ENCODE measurements at regions not wholly inside any gene's neighbourhood (a gene's known extent, or its start where the extent isn't known, plus 50 kb on each side); places are given as distances from the start of the nearest gene placed in this dataset.

DNA sequence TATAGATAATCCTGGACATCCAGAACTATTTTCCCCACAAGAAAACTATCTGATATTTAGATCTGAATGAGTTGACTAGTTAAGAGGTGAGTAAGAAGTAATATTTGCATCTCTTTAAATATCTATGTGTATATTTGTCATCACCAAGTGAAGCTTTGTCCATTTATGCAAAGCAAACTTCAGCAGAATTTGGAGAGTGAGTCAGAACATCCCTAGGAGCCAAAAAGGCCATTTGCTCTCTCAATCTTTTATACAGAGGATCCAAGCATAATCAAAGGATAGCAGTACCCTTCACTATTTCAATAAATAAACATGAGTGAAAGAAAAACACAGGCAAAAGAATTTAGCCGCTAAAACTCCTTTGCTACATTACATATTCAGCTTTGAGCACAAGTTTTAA is 454.4 kb downstream of the NR2F1-AS1 start:
- H3K4me1 ChIP-seq (ENCODE audit: control insufficient read depth in 1 of 2, insufficient read depth in 2 of 2, low read length in 2 of 2) = no peaks in the 10 kb centered on the region
- H3K9me3 ChIP-seq (ENCODE audit: insufficient read depth, low read depth, low read length) = no peaks in the 10 kb centered on the region
- no CpG with 5 or more reads among the region's 1 CpG for WGBS (ENCODE audit: extremely low coverage, insufficient coverage, insufficient read length)
- H3K79me1 ChIP-seq (ENCODE audit: low read length) = no peaks in the 10 kb centered on the region
- no peak overlapping the region for H3K18ac ChIP-seq (ENCODE audit: low read length)
- no peak overlapping the region for H4K12ac ChIP-seq (ENCODE audit: low read depth, low read length)
- no peak overlapping the region for H3K4me2 ChIP-seq (ENCODE audit: low read length)
- H3K4me3 ChIP-seq (ENCODE audit: low read depth, low read length) = no peak overlapping the region
- no peak overlapping the region for H4K8ac ChIP-seq (ENCODE audit: low read depth, low read length)
- H3K27ac ChIP-seq (ENCODE audit: low read depth, low read length) = no peak overlapping the region
- no peak overlapping the region for H2BK120ac ChIP-seq (ENCODE audit: insufficient read depth, low read length, poor library complexity)
- no peak overlapping the region for H2AFZ ChIP-seq (ENCODE audit: insufficient read depth, low read length, poor library complexity)
- no peak overlapping the region for H2BK5ac ChIP-seq (ENCODE audit: low read depth, low read length, poor library complexity)
- no peak overlapping the region for H3K9ac ChIP-seq (ENCODE audit: low read length)
- H3K14ac ChIP-seq (ENCODE audit: low read length) = no peak overlapping the region
- no peak overlapping the region for H3K4ac ChIP-seq (ENCODE audit: low read depth, low read length)
- H3K27me3 ChIP-seq (ENCODE audit: insufficient read depth, low read length) = no peaks in the 10 kb centered on the region
- H2AK5ac ChIP-seq (ENCODE audit: low read length) = no peak overlapping the region
- DNase-seq = no peak
- no peak overlapping the region for H2BK12ac ChIP-seq (ENCODE audit: low read length)
- no peak overlapping the region for H3K23ac ChIP-seq (ENCODE audit: low read length)
- no peaks in the 10 kb centered on the region for H3K36me3 ChIP-seq (ENCODE audit: control insufficient read depth in 1 of 2, insufficient read depth in 2 of 2, low read length in 2 of 2)
- H4K91ac ChIP-seq (ENCODE audit: low read depth, low read length) = no peak overlapping the region
- no peaks in the 10 kb centered on the region for H3K79me2 ChIP-seq (ENCODE audit: control insufficient read depth, insufficient read depth, low read length, poor library complexity)

DNA sequence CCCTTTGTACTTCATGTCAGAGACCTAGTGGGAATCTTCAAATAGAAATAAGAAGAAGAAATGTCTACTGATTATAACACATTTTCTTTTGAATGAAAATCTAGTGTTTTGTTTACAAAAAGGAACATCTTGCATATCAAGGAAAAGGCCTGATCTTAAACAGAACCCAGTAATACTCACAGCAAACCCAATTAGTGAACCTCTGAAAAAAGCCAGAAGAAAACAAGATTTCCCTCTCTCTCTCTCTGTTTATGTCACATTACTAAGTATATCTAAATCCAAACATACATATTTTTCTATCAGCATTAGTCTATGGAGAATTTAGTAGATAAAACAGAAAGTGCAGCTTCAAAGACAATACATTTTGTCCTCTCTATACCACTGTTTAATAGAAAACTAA is 457.9 kb downstream of the NR2F1-AS1 start:
- Histone ChIP-seq H3K18ac (ENCODE audit: low read length) (no peak overlapping the region), H4K91ac (ENCODE audit: low read depth, low read length) (no peak overlapping the region), H3K79me2 (ENCODE audit: control insufficient read depth, insufficient read depth, low read length, poor library complexity) (no peaks in the 10 kb centered on the region), H3K23ac (ENCODE audit: low read length) (no peak overlapping the region), H3K4me3 (ENCODE audit: low read depth, low read length) (no peak overlapping the region), H3K27ac (ENCODE audit: low read depth, low read length) (no peak overlapping the region), H2BK5ac (ENCODE audit: low read depth, low read length, poor library complexity) (no peak overlapping the region), H2AK5ac (ENCODE audit: low read length) (no peak overlapping the region), H2BK12ac (ENCODE audit: low read length) (no peak overlapping the region), H3K36me3 (ENCODE audit: control insufficient read depth in 1 of 2, insufficient read depth in 2 of 2, low read length in 2 of 2) (no peaks in the 10 kb centered on the region), H2AFZ (ENCODE audit: insufficient read depth, low read length, poor library complexity) (no peak overlapping the region), H3K9me3 (ENCODE audit: insufficient read depth, low read depth, low read length) (peaks cover 2% of the 10 kb centered on the region), H2BK120ac (ENCODE audit: insufficient read depth, low read length, poor library complexity) (no peak overlapping the region), H4K8ac (ENCODE audit: low read depth, low read length) (no peak overlapping the region), H3K27me3 (ENCODE audit: insufficient read depth, low read length) (no peaks in the 10 kb centered on the region), H3K14ac (ENCODE audit: low read length) (no peak overlapping the region), H3K9ac (ENCODE audit: low read length) (no peak overlapping the region), H3K79me1 (ENCODE audit: low read length) (no peaks in the 10 kb centered on the region), H3K4ac (ENCODE audit: low read depth, low read length) (no peak overlapping the region), H4K12ac (ENCODE audit: low read depth, low read length) (no peak overlapping the region), H3K4me2 (ENCODE audit: low read length) (no peak overlapping the region), H3K4me1 (ENCODE audit: control insufficient read depth in 1 of 2, insufficient read depth in 2 of 2, low read length in 2 of 2) (no peaks in the 10 kb centered on the region)
- no peak for DNase-seq

DNA sequence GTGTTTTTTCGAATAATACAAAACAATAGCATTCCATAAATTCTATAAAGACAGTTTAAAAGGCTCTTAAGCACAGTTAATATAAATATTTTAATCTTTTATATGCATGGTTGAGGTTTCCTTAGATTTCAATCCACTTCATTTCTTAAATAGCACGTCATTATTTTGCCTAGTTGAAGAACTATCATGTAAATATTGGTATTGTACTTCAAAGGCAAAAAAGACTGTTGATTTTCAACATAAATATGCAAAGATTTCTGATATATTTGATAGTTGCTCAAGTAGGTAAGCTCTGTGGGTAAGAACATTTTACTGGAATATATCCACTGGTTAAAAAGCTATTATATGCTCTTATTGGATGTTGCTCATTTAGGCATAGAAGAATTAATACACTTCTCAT is 458.6 kb downstream of the NR2F1-AS1 start:
- DNase-seq = no peak
- Histone ChIP-seq H2AK5ac (ENCODE audit: low read length) (no peak overlapping the region), H3K9ac (ENCODE audit: low read length) (no peak overlapping the region), H2AFZ (ENCODE audit: insufficient read depth, low read length, poor library complexity) (no peak overlapping the region), H4K12ac (ENCODE audit: low read depth, low read length) (no peak overlapping the region), H3K4me2 (ENCODE audit: low read length) (no peak overlapping the region), H3K27me3 (ENCODE audit: insufficient read depth, low read length) (no peaks in the 10 kb centered on the region), H3K14ac (ENCODE audit: low read length) (no peak overlapping the region), H4K91ac (ENCODE audit: low read depth, low read length) (no peak overlapping the region), H3K4ac (ENCODE audit: low read depth, low read length) (no peak overlapping the region), H3K23ac (ENCODE audit: low read length) (no peak overlapping the region), H3K4me1 (ENCODE audit: control insufficient read depth in 1 of 2, insufficient read depth in 2 of 2, low read length in 2 of 2) (no peaks in the 10 kb centered on the region), H3K4me3 (ENCODE audit: low read depth, low read length) (no peak overlapping the region), H2BK12ac (ENCODE audit: low read length) (no peak overlapping the region), H3K18ac (ENCODE audit: low read length) (no peak overlapping the region), H3K36me3 (ENCODE audit: control insufficient read depth in 1 of 2, insufficient read depth in 2 of 2, low read length in 2 of 2) (no peaks in the 10 kb centered on the region), H2BK120ac (ENCODE audit: insufficient read depth, low read length, poor library complexity) (no peak overlapping the region), H3K9me3 (ENCODE audit: insufficient read depth, low read depth, low read length) (peaks cover 2% of the 10 kb centered on the region), H4K8ac (ENCODE audit: low read depth, low read length) (no peak overlapping the region), H3K79me1 (ENCODE audit: low read length) (no peaks in the 10 kb centered on the region), H3K27ac (ENCODE audit: low read depth, low read length) (no peak overlapping the region), H3K79me2 (ENCODE audit: control insufficient read depth, insufficient read depth, low read length, poor library complexity) (no peaks in the 10 kb centered on the region), H2BK5ac (ENCODE audit: low read depth, low read length, poor library complexity) (no peak overlapping the region)
- no CpG with 5 or more reads among the region's 2 CpGs for WGBS (ENCODE audit: extremely low coverage, insufficient coverage, insufficient read length)

DNA sequence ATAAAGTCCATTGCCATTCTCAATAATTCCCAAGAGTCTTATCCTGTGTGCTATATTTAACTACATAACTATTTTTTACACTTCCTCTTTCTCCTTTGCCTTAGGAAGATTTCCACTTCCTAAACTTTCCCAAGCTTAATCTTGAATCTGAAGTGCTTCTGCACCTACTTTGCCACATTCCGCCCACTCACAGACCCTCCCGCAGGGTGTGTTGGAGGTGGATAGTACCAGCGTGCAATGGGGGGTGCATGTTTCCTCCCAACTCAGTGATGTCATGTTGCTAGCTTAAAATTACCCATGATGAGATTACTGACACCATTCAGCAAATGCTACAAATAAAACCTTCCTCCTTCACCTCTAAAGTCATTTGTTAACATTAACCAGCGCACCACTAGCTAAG is 460.2 kb downstream of the NR2F1-AS1 start:
- Histone ChIP-seq H3K4me1 (ENCODE audit: control insufficient read depth in 1 of 2, insufficient read depth in 2 of 2, low read length in 2 of 2) (no peaks in the 10 kb centered on the region), H3K27me3 (ENCODE audit: insufficient read depth, low read length) (no peaks in the 10 kb centered on the region), H3K14ac (ENCODE audit: low read length) (no peak overlapping the region), H3K9ac (ENCODE audit: low read length) (no peak overlapping the region), H2AFZ (ENCODE audit: insufficient read depth, low read length, poor library complexity) (no peak overlapping the region), H3K79me2 (ENCODE audit: control insufficient read depth, insufficient read depth, low read length, poor library complexity) (no peaks in the 10 kb centered on the region), H2BK12ac (ENCODE audit: low read length) (no peak overlapping the region), H3K23ac (ENCODE audit: low read length) (no peak overlapping the region), H2AK5ac (ENCODE audit: low read length) (no peak overlapping the region), H3K9me3 (ENCODE audit: insufficient read depth, low read depth, low read length) (peaks cover 2% of the 10 kb centered on the region), H3K79me1 (ENCODE audit: low read length) (no peaks in the 10 kb centered on the region), H2BK120ac (ENCODE audit: insufficient read depth, low read length, poor library complexity) (no peak overlapping the region), H3K4me2 (ENCODE audit: low read length) (no peak overlapping the region), H3K18ac (ENCODE audit: low read length) (no peak overlapping the region), H4K91ac (ENCODE audit: low read depth, low read length) (no peak overlapping the region), H3K4ac (ENCODE audit: low read depth, low read length) (no peak overlapping the region), H3K4me3 (ENCODE audit: low read depth, low read length) (no peak overlapping the region), H4K8ac (ENCODE audit: low read depth, low read length) (no peak overlapping the region), H3K27ac (ENCODE audit: low read depth, low read length) (no peak overlapping the region), H4K12ac (ENCODE audit: low read depth, low read length) (no peak overlapping the region), H3K36me3 (ENCODE audit: control insufficient read depth in 1 of 2, insufficient read depth in 2 of 2, low read length in 2 of 2) (no peaks in the 10 kb centered on the region), H2BK5ac (ENCODE audit: low read depth, low read length, poor library complexity) (no peak overlapping the region)
- DNase-seq = no peak
- no CpG with 5 or more reads among the region's 4 CpGs for WGBS (ENCODE audit: extremely low coverage, insufficient coverage, insufficient read length)

DNA sequence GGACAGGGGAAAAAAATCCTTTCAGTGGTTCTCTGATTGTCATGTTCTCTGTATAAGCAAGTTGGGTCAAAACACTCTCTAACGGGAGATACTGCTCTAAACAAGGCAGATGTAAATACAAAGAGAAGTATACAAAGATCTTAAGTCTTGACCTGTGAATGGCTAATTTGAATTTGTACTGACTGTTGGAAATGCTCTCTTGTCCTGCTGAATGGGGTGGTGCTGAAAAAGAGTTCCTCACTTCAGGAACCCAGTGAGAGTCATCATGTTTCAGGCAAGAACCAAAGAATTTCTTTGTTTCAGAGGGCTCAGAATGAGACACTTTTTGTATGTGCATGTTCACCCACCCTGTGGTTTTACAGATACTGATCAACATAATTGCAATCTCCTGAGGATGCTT is 461.0 kb downstream of the NR2F1-AS1 start:
- Histone ChIP-seq H3K9me3 (ENCODE audit: insufficient read depth, low read depth, low read length) (peaks cover 2% of the 10 kb centered on the region), H3K14ac (ENCODE audit: low read length) (no peak overlapping the region), H3K4me2 (ENCODE audit: low read length) (no peak overlapping the region), H2AK5ac (ENCODE audit: low read length) (no peak overlapping the region), H4K91ac (ENCODE audit: low read depth, low read length) (no peak overlapping the region), H2BK5ac (ENCODE audit: low read depth, low read length, poor library complexity) (no peak overlapping the region), H4K8ac (ENCODE audit: low read depth, low read length) (no peak overlapping the region), H4K12ac (ENCODE audit: low read depth, low read length) (no peak overlapping the region), H3K4me3 (ENCODE audit: low read depth, low read length) (no peak overlapping the region), H2AFZ (ENCODE audit: insufficient read depth, low read length, poor library complexity) (no peak overlapping the region), H3K36me3 (ENCODE audit: control insufficient read depth in 1 of 2, insufficient read depth in 2 of 2, low read length in 2 of 2) (no peaks in the 10 kb centered on the region), H3K4ac (ENCODE audit: low read depth, low read length) (no peak overlapping the region), H3K79me2 (ENCODE audit: control insufficient read depth, insufficient read depth, low read length, poor library complexity) (no peaks in the 10 kb centered on the region), H3K18ac (ENCODE audit: low read length) (no peak overlapping the region), H2BK12ac (ENCODE audit: low read length) (no peak overlapping the region), H3K79me1 (ENCODE audit: low read length) (no peaks in the 10 kb centered on the region), H3K23ac (ENCODE audit: low read length) (no peak overlapping the region), H3K9ac (ENCODE audit: low read length) (no peak overlapping the region), H2BK120ac (ENCODE audit: insufficient read depth, low read length, poor library complexity) (no peak overlapping the region), H3K27ac (ENCODE audit: low read depth, low read length) (no peak overlapping the region), H3K27me3 (ENCODE audit: insufficient read depth, low read length) (no peaks in the 10 kb centered on the region), H3K4me1 (ENCODE audit: control insufficient read depth in 1 of 2, insufficient read depth in 2 of 2, low read length in 2 of 2) (no peaks in the 10 kb centered on the region)
- DNase-seq = no peak
- WGBS (ENCODE audit: extremely low coverage, insufficient coverage, insufficient read length) = no CpG with 5 or more reads among the region's 1 CpG
